NT2/D1 (cell line): ENCODE measurements at regions not wholly inside any gene's neighbourhood (a gene's known extent, or its start where the extent isn't known, plus 50 kb on each side); places are given as distances from the start of the nearest gene placed in this dataset.

Experiments used
- YY1 ChIP-seq: IDR thresholded peaks from 2 replicates; pipeline ENCODE4 v1.6.1; 2011; ENCODE audit not compliant: insufficient read length, insufficient read depth
- ZNF274 ChIP-seq: IDR thresholded peaks from 2 replicates; pipeline ENCODE4 v1.6.1; 2011; ENCODE audit warnings: mild to moderate bottlenecking, low read depth, low read length

GRCh38 chr5:133739181-133739780 lies 126.9 kb upstream of the FSTL4 start:
- TF ChIP-seq YY1 (no peak), ZNF274 (no peak)
